SIG-M5 treated with dmso at 0.1 percent for 504 hours (cell line): ENCODE measurements at regions not wholly inside any gene's neighbourhood (a gene's known extent, or its start where the extent isn't known, plus 50 kb on each side); places are given as distances from the start of the nearest gene placed in this dataset.
"Not testable (repeated sequence)": the region's sequence is repeated elsewhere in the genome, so short reads cannot be mapped to it uniquely, and the experiment has no call there.

Experiments
- DNase-seq: peaks from one replicate; lab custom pipeline; 2025; ENCODE audit not compliant: unreplicated experiment; lab: John Stamatoyannopoulos, UW

GRCh38 chr2:41031282-41031681 is 579.4 kb upstream of the SLC8A1 start:
- DNase-seq: no peak

GRCh38 chr2:41032715-41033114 is 580.8 kb upstream of the SLC8A1 start:
- no peak for DNase-seq

GRCh38 chr2:41033127-41033526 is 581.2 kb upstream of the SLC8A1 start:
- DNase-seq: no peak

GRCh38 chr2:41038408-41038807 is 586.5 kb upstream of the SLC8A1 start:
- DNase-seq: no peak

- not testable (repeated sequence) for DNase-seq
Observed at GRCh38 chr2:41039750-41040149, 587.9 kb upstream of the SLC8A1 start.

- DNase-seq: no peak
Observed at GRCh38 chr2:41040782-41041520, 589.1 kb upstream of the SLC8A1 start.

- DNase-seq: no peak
Observed at GRCh38 chr2:41042343-41042742, 590.5 kb upstream of the SLC8A1 start.

- DNase-seq: no peak
Observed at GRCh38 chr2:41061356-41061755, 609.5 kb upstream of the SLC8A1 start.

- no peak for DNase-seq
Observed at GRCh38 chr2:41062336-41062735, 610.4 kb upstream of the SLC8A1 start.

- no peak for DNase-seq
Observed at GRCh38 chr2:41066168-41066567, 614.3 kb upstream of the SLC8A1 start.

GRCh38 chr2:41068740-41069139 is 616.9 kb upstream of the SLC8A1 start:
- DNase-seq: no peak

- DNase-seq: no peak
Observed at GRCh38 chr2:41078341-41078740, 626.5 kb upstream of the SLC8A1 start.

GRCh38 chr2:41079011-41079410 is 627.1 kb upstream of the SLC8A1 start:
- no peak for DNase-seq

- no peak for DNase-seq
Observed at GRCh38 chr2:41084321-41084720, 632.4 kb upstream of the SLC8A1 start.

- no peak for DNase-seq
Observed at GRCh38 chr2:41087946-41088345, 636.1 kb upstream of the SLC8A1 start.

GRCh38 chr2:41101281-41101680 is 649.4 kb upstream of the SLC8A1 start:
- no peak for DNase-seq

- no peak for DNase-seq
Observed at GRCh38 chr2:41109744-41110143, 657.9 kb upstream of the SLC8A1 start.

GRCh38 chr2:41111836-41112627 is 660.1 kb upstream of the SLC8A1 start:
- DNase-seq: no peak

- no peak for DNase-seq
Observed at GRCh38 chr2:41116106-41116797, 664.4 kb upstream of the SLC8A1 start.

- DNase-seq: no peak
Observed at GRCh38 chr2:41119489-41119888, 667.6 kb upstream of the SLC8A1 start.

GRCh38 chr2:41123341-41123740 is 671.5 kb upstream of the SLC8A1 start:
- no peak for DNase-seq

- no peak for DNase-seq
Observed at GRCh38 chr2:41127351-41127750, 675.5 kb upstream of the SLC8A1 start.
